Mesodermal cell (in vitro differentiated cells): ENCODE measurements at regions not wholly inside any gene's neighbourhood (a gene's known extent, or its start where the extent isn't known, plus 50 kb on each side); places are given as distances from the start of the nearest gene placed in this dataset.

ENCODE experiments used
- H3K27ac ChIP-seq: 2 replicates; pipeline ENCODE4 v1.7.0; 2013; ENCODE audit warnings: mild to moderate bottlenecking, low read depth, low read length, moderate library complexity; ENCODE audit not compliant: severe bottlenecking
- H3K36me3 ChIP-seq: 2 replicates; pipeline ENCODE4 v1.7.1; 2013; ENCODE audit warnings: mild to moderate bottlenecking, low read length, moderate library complexity; ENCODE audit not compliant: control insufficient read depth, insufficient read depth
- H3K4me1 ChIP-seq: one replicate; pipeline ENCODE4 v1.7.1; 2013; ENCODE audit warnings: mild to moderate bottlenecking, low read length; ENCODE audit not compliant: insufficient read depth, control insufficient read depth, poor library complexity, severe bottlenecking
- H3K4me3 ChIP-seq: 2 replicates; pipeline ENCODE4 v1.7.0; 2013; ENCODE audit warnings: low read length, control low read depth, mild to moderate bottlenecking; ENCODE audit not compliant: insufficient read depth, poor library complexity, severe bottlenecking; ENCODE audit errors: extremely low read depth
- H3K9me3 ChIP-seq: 2 replicates; pipeline ENCODE4 v1.7.1; 2013; ENCODE audit warnings: mild to moderate bottlenecking, low read length, moderate library complexity; ENCODE audit not compliant: control insufficient read depth
- WGBS, 2 experiments: methylation state at CpG; one replicate each; pipeline ENCODE4 v1.1.5; 2013; ENCODE audit warnings: missing lambda C conversion rate in 2 of 2; ENCODE audit not compliant: insufficient coverage in 2 of 2; 5-methylcytosine and 5-hydroxymethylcytosine counted together

- no peak overlapping the region for H3K4me3 ChIP-seq
- 90 to 93% methylated on average over 20 to 21 of the region's 22 CpGs for WGBS, 2 experiments
- H3K27ac ChIP-seq = no peak overlapping the region
- no peaks in the 10 kb centered on the region for H3K9me3 ChIP-seq
- H3K36me3 ChIP-seq = no peaks in the 10 kb centered on the region
- H3K4me1 ChIP-seq = no peaks in the 10 kb centered on the region
These were observed 85.2 kb upstream of the ADAMTS2 start for GRCh38 chr5:179430193-179431175.

- Histone ChIP-seq H3K4me3 (no peak overlapping the region), H3K9me3 (no peaks in the 10 kb centered on the region), H3K36me3 (no peaks in the 10 kb centered on the region), H3K4me1 (no peaks in the 10 kb centered on the region), H3K27ac (no peak overlapping the region)
- WGBS, 2 experiments = 86 to 87% methylated on average over 17 to 21 of the region's 21 CpGs
These were observed 82.4 kb upstream of the ADAMTS2 start for GRCh38 chr5:179427676-179428056.

GRCh38 chr5:179427032-179427675, 81.9 kb upstream of the ADAMTS2 start:
- H3K4me3 ChIP-seq = no peak overlapping the region
- H3K9me3 ChIP-seq = no peaks in the 10 kb centered on the region
- H3K36me3 ChIP-seq = no peaks in the 10 kb centered on the region
- 86 to 90% methylated on average over 25 to 28 of the region's 28 CpGs for WGBS, 2 experiments
- H3K4me1 ChIP-seq = no peaks in the 10 kb centered on the region
- H3K27ac ChIP-seq = no peak overlapping the region

- H3K4me3 ChIP-seq = no peak overlapping the region
- WGBS, 2 experiments = 64 to 80% methylated on average over 11 of the region's 11 CpGs
- H3K36me3 ChIP-seq = no peaks in the 10 kb centered on the region
- no peaks in the 10 kb centered on the region for H3K9me3 ChIP-seq
- H3K4me1 ChIP-seq = no peaks in the 10 kb centered on the region
- H3K27ac ChIP-seq = no peak overlapping the region
These were observed 77.7 kb upstream of the ADAMTS2 start for GRCh38 chr5:179422908-179423481.

GRCh38 chr5:179422213-179422855, 77.1 kb upstream of the ADAMTS2 start:
- H3K9me3 ChIP-seq = no peaks in the 10 kb centered on the region

GRCh38 chr5:179421144-179421901, 76.1 kb upstream of the ADAMTS2 start:
- Histone ChIP-seq H3K27ac (no peak overlapping the region), H3K9me3 (no peaks in the 10 kb centered on the region), H3K36me3 (no peaks in the 10 kb centered on the region), H3K4me1 (no peaks in the 10 kb centered on the region), H3K4me3 (no peak overlapping the region)
- WGBS, 2 experiments = 81 to 83% methylated on average over 12 to 14 of the region's 15 CpGs

More at GRCh38 chr5:179422213-179422855, 77.1 kb upstream of the ADAMTS2 start:
- Histone ChIP-seq H3K4me3 (no peak overlapping the region), H3K4me1 (no peaks in the 10 kb centered on the region), H3K36me3 (no peaks in the 10 kb centered on the region), H3K27ac (no peak overlapping the region)
- WGBS, 2 experiments = 88 to 97% methylated on average over 7 of the region's 7 CpGs

GRCh38 chr5:179420476-179420875, 75.2 kb upstream of the ADAMTS2 start:
- no peaks in the 10 kb centered on the region for H3K9me3 ChIP-seq
- WGBS, 2 experiments = 74 to 90% methylated on average over 4 of the region's 8 CpGs
- H3K36me3 ChIP-seq = no peaks in the 10 kb centered on the region
- H3K4me3 ChIP-seq = no peak overlapping the region
- H3K4me1 ChIP-seq = no peaks in the 10 kb centered on the region
- no peak overlapping the region for H3K27ac ChIP-seq

GRCh38 chr5:179418972-179419371, 73.7 kb upstream of the ADAMTS2 start:
- Histone ChIP-seq H3K9me3 (no peaks in the 10 kb centered on the region), H3K27ac (no peak overlapping the region), H3K4me1 (no peaks in the 10 kb centered on the region), H3K4me3 (no peak overlapping the region), H3K36me3 (no peaks in the 10 kb centered on the region)
- 85 to 90% methylated on average over 9 to 11 of the region's 11 CpGs for WGBS, 2 experiments

- Histone ChIP-seq H3K4me3 (no peak overlapping the region), H3K36me3 (no peaks in the 10 kb centered on the region), H3K4me1 (no peaks in the 10 kb centered on the region), H3K9me3 (no peaks in the 10 kb centered on the region), H3K27ac (no peak overlapping the region)
- WGBS, 2 experiments = 85 to 86% methylated on average over 5 of the region's 5 CpGs
These were observed 72.4 kb upstream of the ADAMTS2 start for GRCh38 chr5:179417696-179418095.

GRCh38 chr5:179417016-179417415, 71.8 kb upstream of the ADAMTS2 start:
- no peaks in the 10 kb centered on the region for H3K9me3 ChIP-seq
- no peaks in the 10 kb centered on the region for H3K4me1 ChIP-seq
- 81 to 90% methylated on average over 6 to 7 of the region's 10 CpGs for WGBS, 2 experiments
- no peak overlapping the region for H3K27ac ChIP-seq
- no peaks in the 10 kb centered on the region for H3K36me3 ChIP-seq
- H3K4me3 ChIP-seq = no peak overlapping the region
